ENCODE measurements at regions not wholly inside any gene's neighbourhood (a gene's known extent, or its start where the extent isn't known, plus 50 kb on each side); places are given as distances from the start of the nearest gene placed in this dataset.

GRCh38 chr4:46684041-46684440 lies 225.0 kb downstream of the COX7B2 start:
- no peak for DNase-seq (ENCODE audit: low read depth)

- no peak for DNase-seq (ENCODE audit: low read depth)
Measured at GRCh38 chr4:46676364-46676763, 232.7 kb downstream of the COX7B2 start.

DNA sequence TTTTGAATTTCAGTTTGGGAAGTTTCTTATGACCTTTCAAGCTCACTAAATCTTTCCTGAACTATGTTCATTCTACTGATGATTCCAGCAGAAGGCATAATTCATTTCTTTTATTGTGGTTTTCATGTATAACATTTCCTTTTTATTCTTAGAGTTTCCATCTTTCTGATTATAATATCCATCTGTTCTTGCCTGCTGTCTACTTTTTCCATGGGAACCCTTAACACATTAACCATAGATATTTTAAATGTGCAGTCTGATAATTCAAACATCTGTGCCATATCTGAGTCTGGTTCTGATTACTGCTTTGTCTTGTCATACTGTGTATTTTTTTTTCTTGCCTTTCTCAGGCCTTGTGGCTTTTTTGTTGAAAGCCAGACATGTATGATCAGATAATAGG lies 234.7 kb downstream of the COX7B2 start:
- DNase-seq (ENCODE audit: low read depth) = no peak

DNA sequence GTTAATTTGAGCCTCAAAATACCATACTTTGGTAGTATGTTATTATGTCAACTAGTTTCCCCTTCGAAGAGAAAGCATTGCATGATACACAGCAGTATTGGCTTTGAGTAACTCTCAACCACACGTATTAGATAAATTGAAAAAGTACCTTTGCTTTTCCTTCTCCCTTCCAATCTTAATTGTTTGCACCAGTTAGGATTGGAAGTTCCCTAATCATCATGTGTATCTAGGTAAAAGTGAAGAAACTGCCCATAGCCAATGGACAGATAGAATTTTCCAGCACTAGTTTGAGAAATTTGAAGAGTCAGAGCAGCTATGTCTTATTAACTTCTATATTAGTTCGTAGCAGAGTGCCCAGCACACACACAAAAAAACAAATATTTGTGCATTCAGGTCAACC lies 241.3 kb downstream of the COX7B2 start:
- no peak for DNase-seq (ENCODE audit: low read depth)

DNA sequence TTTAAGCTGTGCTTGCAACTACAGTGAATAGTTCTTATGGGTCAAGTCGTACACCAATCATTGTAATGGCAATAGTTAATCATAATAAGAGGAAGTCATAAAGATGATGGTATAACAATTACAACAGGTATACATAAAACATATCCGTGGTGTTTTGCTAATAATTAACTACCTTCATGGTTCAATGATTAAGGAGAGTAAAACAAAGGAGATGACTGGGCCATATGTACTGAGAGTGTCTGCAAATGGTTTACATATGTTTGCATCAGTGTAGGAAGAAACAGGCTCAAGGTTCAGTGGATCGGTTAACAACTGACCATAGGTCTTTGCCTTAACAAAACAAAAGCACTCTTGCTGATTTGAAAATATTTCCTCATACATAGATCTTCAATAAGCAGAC lies 253.0 kb downstream of the COX7B2 start:
- no peak for DNase-seq (ENCODE audit: low read depth)

DNA sequence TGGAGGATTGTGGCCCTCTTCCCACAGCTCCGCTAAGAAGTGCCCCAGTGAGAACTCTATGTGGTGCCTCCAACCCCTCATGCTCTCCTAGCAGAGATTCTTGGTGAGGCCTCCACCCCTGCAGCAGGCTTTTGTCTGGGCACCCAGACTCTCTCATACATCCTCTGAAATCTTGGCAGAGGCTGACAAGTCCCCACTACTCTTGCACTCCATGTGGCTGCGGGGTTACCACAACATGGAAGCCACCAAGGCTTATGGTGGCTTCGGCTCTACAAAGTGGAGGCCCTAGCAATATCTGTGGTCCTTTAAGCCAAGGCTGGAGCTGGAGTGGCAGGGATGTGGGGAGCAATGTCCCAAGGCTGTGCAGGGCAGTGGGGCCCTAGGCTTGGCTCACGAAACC lies 255.2 kb downstream of the COX7B2 start:
- no peak for DNase-seq (ENCODE audit: low read depth)

- DNase-seq (ENCODE audit: low read depth) = no peak
Measured at GRCh38 chr4:46649390-46649789, 259.5 kb upstream of the GABRA2 start.

DNA sequence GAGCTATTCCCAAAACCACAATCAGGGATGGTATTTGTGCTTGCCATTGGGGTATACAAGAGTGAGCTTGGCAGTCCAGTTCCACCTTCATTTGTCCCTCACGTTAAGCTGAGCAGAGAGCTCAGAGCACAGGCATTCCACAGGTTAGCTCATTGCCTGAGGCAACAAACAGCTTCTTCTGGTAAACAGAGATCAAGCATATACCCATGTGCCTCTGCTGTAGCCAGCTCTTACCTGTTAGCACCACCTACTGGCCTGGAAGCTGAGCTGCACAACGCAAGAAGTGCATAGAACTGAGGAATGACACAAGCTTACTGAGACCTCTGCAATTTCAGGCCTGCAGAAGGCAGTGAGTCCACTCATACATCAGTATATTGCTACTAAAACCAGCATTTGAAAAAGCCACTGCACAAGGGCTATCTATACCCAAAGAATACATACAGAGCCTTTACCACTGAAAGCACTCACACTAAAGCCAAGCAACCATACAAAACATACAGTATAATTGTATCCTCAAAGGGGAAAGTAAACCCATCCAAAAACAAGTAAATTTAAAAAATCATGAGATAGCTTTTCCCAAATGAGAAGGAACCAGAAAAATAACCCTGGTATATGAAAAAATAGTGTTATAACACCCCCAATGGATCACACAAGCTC lies 258.3 kb upstream of the GABRA2 start:
- peak; percentile 29 for DNase-seq (ENCODE audit: low read depth)

- no peak for DNase-seq (ENCODE audit: low read depth)
Measured at GRCh38 chr4:46645126-46645525, 255.2 kb upstream of the GABRA2 start.
